HepG2 (cell line): ENCODE measurements at regions not wholly inside any gene's neighbourhood (a gene's known extent, or its start where the extent isn't known, plus 50 kb on each side); places are given as distances from the start of the nearest gene placed in this dataset.
"Not testable (repeated sequence)": the region's sequence is repeated elsewhere in the genome, so short reads cannot be mapped to it uniquely, and the experiment has no call there.

Experiments used
- CTCF ChIP-seq: sonication (generic); formaldehyde crosslinking; IDR thresholded peaks from 2 replicates; pipeline ENCODE4 v1.5.0; 2020; ENCODE audit warnings: mild to moderate bottlenecking, missing genetic modification reagents, moderate library complexity
- ETV6 ChIP-seq: sonication (generic); formaldehyde crosslinking; conservative IDR thresholded peaks from 2 replicates; pipeline ENCODE4 v1.4.0; 2020; ENCODE audit warnings: missing genetic modification reagents
- FOXM1 ChIP-seq: sonication (generic); formaldehyde crosslinking; IDR thresholded peaks from 2 replicates; pipeline ENCODE4 v1.5.0; 2020; ENCODE audit warnings: missing genetic modification reagents
- SUZ12 ChIP-seq: fragments of 150-350 bp; IDR thresholded peaks from 2 replicates; pipeline ENCODE4 v1.6.1; 2014; ENCODE audit warnings: low read depth, low read length
- TARDBP ChIP-seq: sonication (generic); formaldehyde crosslinking; IDR thresholded peaks from 2 replicates; pipeline ENCODE4 v1.8.0; 2022; ENCODE audit warnings: mild to moderate bottlenecking, missing genetic modification reagents
- THAP9 ChIP-seq: sonication (generic); formaldehyde crosslinking; IDR thresholded peaks from 2 replicates; pipeline ENCODE4; 2020; ENCODE audit warnings: missing genetic modification reagents, mild to moderate bottlenecking, borderline replicate concordance
- ZNF503 ChIP-seq: sonication (generic); formaldehyde crosslinking; IDR thresholded peaks from 2 replicates; pipeline ENCODE4 v1.4.0; 2020; ENCODE audit warnings: missing genetic modification reagents
- ZNF644 ChIP-seq: IDR thresholded peaks from 2 replicates; pipeline ENCODE4 v1.6.1; 2016; ENCODE audit warnings: low read depth
- ZNF883 ChIP-seq: sonication (generic); formaldehyde crosslinking; IDR thresholded peaks from 2 replicates; pipeline ENCODE4 v1.5.1; 2020; ENCODE audit warnings: mild to moderate bottlenecking, missing genetic modification reagents; ENCODE audit errors: not compliant biosample characterization

GRCh38 chr16:88161191-88161590 is 210.0 kb downstream of the BANP start:
- TF ChIP-seq FOXM1 (CRISPR knock-in tag); THAP9 (CRISPR knock-in tag); ZNF503; SUZ12; TARDBP (CRISPR knock-in tag); CTCF; ZNF644 (CRISPR knock-in tag); ETV6 (CRISPR knock-in tag); ZNF883 (CRISPR knock-in tag): not testable (repeated sequence)
